Panc1 (cell line): ENCODE measurements at regions not wholly inside any gene's neighbourhood (a gene's known extent, or its start where the extent isn't known, plus 50 kb on each side); places are given as distances from the start of the nearest gene placed in this dataset.

Source experiments
- CTCF ChIP-seq: fragments of 450-650 bp; IDR thresholded peaks from 2 replicates; pipeline ENCODE4 v1.5.1; 2017; ENCODE audit warnings: mild to moderate bottlenecking
- POLR2AphosphoS5 ChIP-seq: IDR thresholded peaks from 2 replicates; pipeline ENCODE4 v1.6.1; 2012; ENCODE audit warnings: mild to moderate bottlenecking, low read depth, low read length, moderate library complexity
- REST ChIP-seq, 2 experiments: IDR thresholded peaks; 2 replicates each; pipeline ENCODE4 v1.6.1; 2011 to 2012; ENCODE audit warnings: low read depth in 2 of 2, control low read depth in 1 of 2, low read length in 1 of 2, mild to moderate bottlenecking in 1 of 2, moderate library complexity in 1 of 2; ENCODE audit not compliant: insufficient read depth in 1 of 2
- SIN3A ChIP-seq: IDR thresholded peaks from 2 replicates; pipeline ENCODE4 v1.6.1; 2012; ENCODE audit warnings: low read depth, mild to moderate bottlenecking, low read length, moderate library complexity, borderline replicate concordance; ENCODE audit not compliant: insufficient read depth
- TCF7L2 ChIP-seq: IDR thresholded peaks from 2 replicates; pipeline ENCODE4 v1.6.1; 2011; ENCODE audit warnings: mild to moderate bottlenecking, low read depth, low read length, inconsistent platforms

- no peak for TF ChIP-seq SIN3A
- no peak for TF ChIP-seq CTCF
- TF ChIP-seq POLR2AphosphoS5, result no peak
- no peak for TF ChIP-seq REST (IDR thresholded peaks at IDR 0.05; ENCODE audit: insufficient read depth in 1 of 2, low read depth in 2 of 2, low read length in 1 of 2)
- TF ChIP-seq TCF7L2, result no peak
Observed at GRCh38 chr5:2627867-2628266, 123.6 kb downstream of the IRX2 start.
